Lung (tissue), 11 donors: ENCODE measurements at regions not wholly inside any gene's neighbourhood (a gene's known extent, or its start where the extent isn't known, plus 50 kb on each side); places are given as distances from the start of the nearest gene placed in this dataset.
"Not testable (repeated sequence)": the region's sequence is repeated elsewhere in the genome, so short reads cannot be mapped to it uniquely, and the experiment has no call there.

ENCODE experiments used
- ATAC-seq: fragments of 200-7000 bp; cut with Tn5 transposase; one replicate; pipeline ENCODE4 v1.9.1; 2020; ENCODE audit warnings: moderate number of reproducible peaks; ENCODE audit not compliant: insufficient read depth, low FRiP score
- DNase-seq, 3 donors: peaks; one replicate each; pipeline ENCODE4 v3.0.0-alpha.2; 2013 to 2017
- H3K27ac ChIP-seq, 2 donors: one replicate each; pipeline ENCODE4 v1.5.1; 2013; ENCODE audit warnings: mild to moderate bottlenecking in 2 of 2, moderate library complexity in 2 of 2, control low read depth in 1 of 2, inconsistent platforms in 1 of 2, low read depth in 1 of 2, low read length in 1 of 2
- H3K27me3 ChIP-seq, 3 donors: one replicate each; pipeline ENCODE4 v1.5.1; 2013; ENCODE audit warnings: low read length in 2 of 3; ENCODE audit not compliant: control insufficient read depth in 3 of 3, insufficient read depth in 3 of 3
- H3K36me3 ChIP-seq, 4 donors: one replicate each; pipeline ENCODE4 v1.5.1; 2013; ENCODE audit warnings: low read length in 4 of 4, mild to moderate bottlenecking in 1 of 4, moderate library complexity in 1 of 4; ENCODE audit not compliant: control insufficient read depth in 4 of 4, insufficient read depth in 4 of 4
- H3K4me1 ChIP-seq, 5 donors: one replicate each; pipeline ENCODE4 v1.5.1; 2013; ENCODE audit warnings: low read length in 5 of 5, mild to moderate bottlenecking in 2 of 5, moderate library complexity in 1 of 5; ENCODE audit not compliant: control insufficient read depth in 5 of 5, insufficient read depth in 5 of 5
- H3K4me3 ChIP-seq: one replicate; pipeline ENCODE4 v1.5.1; 2013; ENCODE audit warnings: mild to moderate bottlenecking, control low read depth, moderate library complexity
- H3K9ac ChIP-seq, 2 donors: one replicate each; pipeline ENCODE4 v1.5.1; 2013; ENCODE audit warnings: low read length in 2 of 2, control low read depth in 1 of 2; ENCODE audit not compliant: insufficient read depth in 1 of 2
- H3K9me3 ChIP-seq, 4 donors: one replicate each; pipeline ENCODE4 v1.5.1; 2013; ENCODE audit warnings: low read length in 3 of 4, mild to moderate bottlenecking in 1 of 4, moderate library complexity in 1 of 4; ENCODE audit not compliant: control insufficient read depth in 4 of 4, insufficient read depth in 3 of 4
- WGBS, 2 donors: extraction: QIAGEN DNeasy Blood & Tissue Kit; methylation state at CpG; one replicate each; pipeline ENCODE4 v1.1.7; 2013; 5-methylcytosine and 5-hydroxymethylcytosine counted together
- TF ChIP-seq, protein P1 (sequence below): IDR thresholded peaks from 2 replicates; pipeline ENCODE4 v1.5.1; 2012; ENCODE audit warnings: mild to moderate bottlenecking; ENCODE audit errors: control extremely low read depth, extremely low read depth
- donor health status: control.
- donor health status: control.
- donor health status: Bipolar disorder and iron deficiency.
- donor health status: healthy.
- donor health status: DM: yes; HTN: yes; CAD: no.

DNA sequence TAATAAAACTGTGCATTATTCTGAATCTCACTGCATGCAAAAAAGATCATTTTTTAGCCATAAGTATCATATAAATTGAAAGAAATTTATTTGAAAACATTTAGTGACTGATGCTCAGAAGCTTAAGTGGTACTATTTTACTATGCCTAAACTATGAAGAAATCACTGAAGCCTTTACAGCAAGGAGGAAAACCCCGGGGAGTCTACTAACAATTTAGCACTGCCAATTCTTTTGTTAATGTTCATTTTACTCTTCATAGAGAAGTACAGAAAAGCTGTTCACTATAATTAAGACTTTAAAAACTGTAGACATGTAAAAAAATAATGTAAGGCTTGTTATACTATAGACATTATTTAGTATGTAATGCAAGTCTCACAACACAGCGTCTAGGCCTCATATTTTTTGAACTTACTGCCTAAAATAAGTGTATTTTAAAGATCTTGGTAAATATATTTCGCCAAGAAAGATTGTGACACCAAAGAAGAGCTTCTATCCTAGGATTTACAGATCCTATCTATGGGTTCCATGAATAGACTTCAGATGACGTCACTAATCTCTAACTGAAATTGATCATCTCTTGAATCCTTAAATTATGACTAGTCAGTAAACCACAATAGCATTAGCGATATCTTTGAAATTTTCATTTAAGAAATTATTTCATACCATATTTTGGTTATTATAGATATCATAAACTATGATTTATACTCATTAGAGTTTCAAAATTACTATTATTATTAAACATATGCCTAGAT is 602.5 kb downstream of the TMA16 start:
- Histone ChIP-seq H3K9me3 (no peaks in the 10 kb centered on the region), H3K27ac (no peak overlapping the region), H3K4me3 (no peak overlapping the region), H3K4me1 (no peaks in the 10 kb centered on the region), H3K27me3 (no peaks in the 10 kb centered on the region), H3K36me3 (no peaks in the 10 kb centered on the region), H3K9ac (no peak overlapping the region)
- TF ChIP-seq, protein P1, sequence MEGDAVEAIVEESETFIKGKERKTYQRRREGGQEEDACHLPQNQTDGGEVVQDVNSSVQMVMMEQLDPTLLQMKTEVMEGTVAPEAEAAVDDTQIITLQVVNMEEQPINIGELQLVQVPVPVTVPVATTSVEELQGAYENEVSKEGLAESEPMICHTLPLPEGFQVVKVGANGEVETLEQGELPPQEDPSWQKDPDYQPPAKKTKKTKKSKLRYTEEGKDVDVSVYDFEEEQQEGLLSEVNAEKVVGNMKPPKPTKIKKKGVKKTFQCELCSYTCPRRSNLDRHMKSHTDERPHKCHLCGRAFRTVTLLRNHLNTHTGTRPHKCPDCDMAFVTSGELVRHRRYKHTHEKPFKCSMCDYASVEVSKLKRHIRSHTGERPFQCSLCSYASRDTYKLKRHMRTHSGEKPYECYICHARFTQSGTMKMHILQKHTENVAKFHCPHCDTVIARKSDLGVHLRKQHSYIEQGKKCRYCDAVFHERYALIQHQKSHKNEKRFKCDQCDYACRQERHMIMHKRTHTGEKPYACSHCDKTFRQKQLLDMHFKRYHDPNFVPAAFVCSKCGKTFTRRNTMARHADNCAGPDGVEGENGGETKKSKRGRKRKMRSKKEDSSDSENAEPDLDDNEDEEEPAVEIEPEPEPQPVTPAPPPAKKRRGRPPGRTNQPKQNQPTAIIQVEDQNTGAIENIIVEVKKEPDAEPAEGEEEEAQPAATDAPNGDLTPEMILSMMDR, result no peak
- WGBS, 2 donors, result 84 to 85% methylated on average over 5 of the region's 5 CpGs
- ATAC-seq, result no peak
- no peak for DNase-seq

DNA sequence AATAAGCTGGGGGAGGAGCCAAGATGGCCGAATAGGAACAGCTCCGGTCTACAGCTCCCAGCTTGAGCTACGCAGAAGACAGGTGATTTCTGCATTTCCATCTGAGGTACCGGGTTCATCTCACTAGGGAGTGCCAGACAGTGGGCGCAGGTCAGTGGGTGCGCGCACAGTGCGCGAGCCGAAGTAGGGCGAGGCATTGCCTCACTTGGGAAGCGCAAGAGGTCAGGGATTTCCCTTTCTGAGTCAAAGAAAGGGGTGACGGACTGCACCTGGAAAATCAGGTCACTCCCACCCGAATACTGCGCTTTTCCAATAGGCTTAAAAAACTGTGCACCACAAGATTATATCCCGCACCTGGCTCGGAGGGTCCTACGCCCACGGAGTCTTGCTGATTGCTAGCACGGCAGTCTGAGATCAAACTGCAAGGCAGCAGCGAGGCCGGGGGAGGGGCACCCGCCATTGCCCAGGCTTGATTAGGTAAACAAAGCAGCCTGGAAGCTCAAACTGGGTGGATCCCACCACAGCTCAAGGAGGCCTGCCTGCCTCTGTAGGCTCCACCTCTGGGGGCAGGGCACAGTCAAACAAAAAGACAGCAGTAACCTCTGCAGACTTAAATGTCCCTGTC is 606.4 kb downstream of the TMA16 start:
- not testable (repeated sequence) for H3K36me3 ChIP-seq, H3K4me3 ChIP-seq, H3K9me3 ChIP-seq, H3K9ac ChIP-seq, H3K27ac ChIP-seq, H3K4me1 ChIP-seq, H3K27me3 ChIP-seq, DNase-seq, ATAC-seq
- 89% methylated on average over 16 to 23 of the region's 23 CpGs for WGBS, 2 donors

DNA sequence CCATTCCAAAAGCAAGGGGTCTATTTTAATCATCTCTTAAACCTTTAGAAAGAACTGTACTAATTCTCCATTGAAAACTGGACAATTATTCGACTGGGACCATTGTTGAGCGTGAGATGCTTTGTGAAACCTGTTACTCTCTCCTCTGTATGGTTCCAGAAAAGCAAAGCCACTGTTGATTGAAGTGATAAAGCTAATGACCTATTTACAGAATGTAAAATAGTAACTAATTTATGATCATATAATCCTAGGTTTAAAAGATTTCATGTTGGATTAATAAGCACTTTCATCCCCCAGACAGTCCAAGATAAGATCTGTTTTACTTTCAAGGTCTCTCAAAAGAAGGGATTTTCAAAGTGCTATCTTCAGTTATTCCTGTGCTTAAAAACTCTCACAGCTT is 614.5 kb downstream of the TMA16 start:
- no peak for ATAC-seq
- H3K36me3 ChIP-seq, result no peaks in the 10 kb centered on the region
- WGBS, 2 donors, result 89 to 91% methylated on average over 2 of the region's 2 CpGs
- TF ChIP-seq, protein P1, result no peak
- DNase-seq, result no peak
- H3K9me3 ChIP-seq, result no peaks in the 10 kb centered on the region
- no peak overlapping the region for H3K9ac ChIP-seq
- no peak overlapping the region for H3K4me3 ChIP-seq
- no peaks in the 10 kb centered on the region for H3K4me1 ChIP-seq
- no peaks in the 10 kb centered on the region for H3K27me3 ChIP-seq
- H3K27ac ChIP-seq, result no peak overlapping the region

DNA sequence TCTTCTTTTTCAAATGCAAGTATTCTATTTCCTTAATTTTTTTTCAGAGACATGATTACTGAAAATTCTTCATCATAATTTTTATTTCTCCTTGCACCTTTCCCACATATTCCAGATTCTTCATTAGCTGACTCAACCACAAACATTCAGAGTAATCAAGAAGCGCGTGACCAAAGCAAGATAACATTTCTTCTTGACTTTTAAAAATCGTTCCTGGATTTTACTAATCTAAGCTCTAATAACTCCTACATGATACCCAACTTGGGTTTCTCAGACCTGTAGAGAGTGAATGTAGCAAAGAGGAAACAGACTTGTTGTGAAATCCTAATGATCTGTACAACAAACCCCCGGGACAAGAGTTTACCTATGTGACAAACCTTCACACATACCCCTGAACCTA is 615.0 kb downstream of the TMA16 start:
- Histone ChIP-seq H3K27ac (no peak overlapping the region), H3K27me3 (no peaks in the 10 kb centered on the region), H3K36me3 (no peaks in the 10 kb centered on the region), H3K9ac (no peak overlapping the region), H3K4me1 (no peaks in the 10 kb centered on the region), H3K4me3 (no peak overlapping the region), H3K9me3 (no peaks in the 10 kb centered on the region)
- no peak for DNase-seq
- TF ChIP-seq, protein P1, result no peak
- WGBS, 2 donors, result 75 to 79% methylated on average over 4 of the region's 4 CpGs
- ATAC-seq, result no peak
